Femur (tissue), 1 donor: ENCODE measurements at regions not wholly inside any gene's neighbourhood (a gene's known extent, or its start where the extent isn't known, plus 50 kb on each side); places are given as distances from the start of the nearest gene placed in this dataset.

Experiments used
- DNase-seq: peaks from one replicate; pipeline ENCODE4 v3.0.0-alpha.2; 2017

- DNase-seq: peak; percentile 34
Measured at GRCh38 chr10:62554632-62555199, 180.5 kb downstream of the ZNF365 start.

GRCh38 chr10:62559481-62560200 lies 185.5 kb downstream of the ZNF365 start:
- DNase-seq: no peak

DNA sequence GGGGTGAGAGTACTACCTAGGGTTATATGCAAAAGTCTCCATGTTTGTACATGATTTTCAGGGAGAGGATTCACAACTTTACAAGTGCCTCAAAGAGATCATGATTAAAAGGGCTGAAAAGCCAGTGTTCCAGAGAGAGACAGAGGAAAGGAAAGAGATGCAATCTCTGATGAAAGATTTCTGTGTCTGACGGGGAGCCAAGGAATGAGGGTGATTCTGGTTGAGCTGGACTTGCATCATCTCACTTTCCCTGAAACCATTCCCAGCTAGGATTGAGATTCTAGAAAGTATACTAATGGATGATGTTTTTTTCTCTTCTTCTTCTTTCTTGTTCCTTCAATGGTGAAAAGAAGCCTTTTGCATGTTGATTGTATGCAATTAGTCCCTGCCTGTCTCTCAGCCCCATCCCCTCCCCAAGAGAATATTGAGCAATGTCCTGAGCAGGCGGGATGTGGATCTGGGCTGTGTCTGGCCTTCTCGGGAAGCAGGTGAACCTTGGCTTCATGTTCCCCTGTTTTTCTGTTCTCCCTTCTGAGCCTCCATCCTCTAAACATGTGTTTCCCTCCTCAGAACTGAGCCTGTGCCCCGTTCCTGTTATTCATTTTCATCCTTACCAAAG lies 186.1 kb downstream of the ZNF365 start:
- DNase-seq: no peak

DNA sequence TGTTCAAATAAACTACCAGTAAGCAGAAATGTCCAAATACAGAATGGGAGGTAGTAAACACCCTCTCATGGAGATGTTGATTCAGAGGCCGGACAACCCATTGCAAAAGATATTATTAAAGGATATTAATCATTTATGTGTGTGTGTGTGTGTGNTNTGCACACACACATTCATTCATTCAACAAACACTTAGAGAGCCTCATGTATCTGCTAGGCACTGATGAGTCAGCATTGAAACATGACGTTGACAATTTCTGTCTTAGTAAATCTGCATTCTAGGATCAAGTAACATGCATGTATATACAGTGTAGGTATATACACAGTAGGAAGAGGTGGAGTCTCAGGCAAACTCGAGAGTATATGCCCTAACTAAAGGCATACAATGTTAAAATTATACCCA lies 187.0 kb downstream of the ZNF365 start:
- no peak for DNase-seq

- no peak for DNase-seq
Measured at GRCh38 chr10:62562101-62562500, 187.9 kb downstream of the ZNF365 start.

DNA sequence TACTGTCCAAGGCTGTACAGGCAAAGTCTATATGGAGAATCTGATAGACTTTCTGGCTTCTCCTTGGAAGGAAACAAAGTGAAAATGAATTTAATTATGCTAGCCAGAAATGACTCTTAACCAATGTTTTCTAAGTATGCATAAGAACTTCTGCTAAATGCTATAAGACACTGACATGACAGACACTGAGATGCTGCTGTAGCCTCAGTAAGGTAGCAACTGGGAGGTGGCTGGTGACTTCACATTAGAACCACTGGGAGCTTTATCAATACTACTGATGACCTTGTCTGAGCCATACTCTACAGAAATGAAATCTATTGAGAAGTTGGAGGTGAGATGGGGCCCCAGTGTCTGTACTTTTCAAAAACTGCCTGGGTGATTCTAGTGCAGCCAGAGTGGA lies 188.6 kb downstream of the ZNF365 start:
- no peak for DNase-seq

- no peak for DNase-seq
Measured at GRCh38 chr10:62573929-62574328, 199.8 kb downstream of the ZNF365 start.

GRCh38 chr10:62577076-62577475 lies 202.9 kb downstream of the ZNF365 start:
- no peak for DNase-seq

GRCh38 chr10:62577666-62578291 lies 203.6 kb downstream of the ZNF365 start:
- no peak for DNase-seq

DNA sequence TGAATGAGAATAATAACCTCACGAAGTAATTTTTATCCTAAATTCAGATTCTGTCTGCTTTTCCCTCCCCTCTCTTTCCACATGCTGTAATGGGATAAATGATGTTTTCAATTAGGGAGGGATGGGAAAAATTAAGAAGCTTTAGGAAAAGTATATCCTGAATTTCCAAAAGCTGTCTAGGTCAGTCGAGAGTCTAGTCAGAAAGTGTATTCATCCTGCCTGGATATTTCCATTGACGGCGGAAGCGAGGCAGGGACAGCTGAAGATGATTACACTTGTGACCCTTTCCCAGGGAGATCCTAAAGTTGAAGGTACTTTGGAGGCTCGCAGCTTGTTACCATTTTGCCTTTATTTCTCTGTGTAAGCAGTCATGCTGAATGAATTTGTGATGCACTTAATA lies 204.1 kb downstream of the ZNF365 start:
- DNase-seq: no peak

GRCh38 chr10:62578916-62579315 lies 204.7 kb downstream of the ZNF365 start:
- no peak for DNase-seq

DNA sequence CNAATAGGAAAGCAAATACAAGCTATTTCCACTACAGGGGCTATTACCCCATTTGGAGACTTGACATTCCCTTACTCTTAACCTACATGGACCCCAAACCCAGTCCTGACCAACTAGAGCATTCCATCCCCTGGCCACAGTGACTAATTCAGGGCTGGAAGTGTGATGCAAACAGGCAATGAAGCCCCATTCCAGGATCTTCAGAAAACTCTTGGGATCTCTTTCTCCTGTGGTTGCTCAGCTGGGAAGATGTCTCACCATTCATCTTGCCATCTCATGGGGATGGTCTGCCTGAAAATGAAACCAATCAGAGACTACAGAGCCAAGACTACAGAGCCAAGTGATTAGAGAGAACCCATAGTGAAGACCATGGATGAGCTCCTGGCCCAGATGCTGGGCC lies 206.2 kb downstream of the ZNF365 start:
- DNase-seq: no peak

GRCh38 chr10:62581351-62581750 lies 207.2 kb downstream of the ZNF365 start:
- DNase-seq: no peak

DNA sequence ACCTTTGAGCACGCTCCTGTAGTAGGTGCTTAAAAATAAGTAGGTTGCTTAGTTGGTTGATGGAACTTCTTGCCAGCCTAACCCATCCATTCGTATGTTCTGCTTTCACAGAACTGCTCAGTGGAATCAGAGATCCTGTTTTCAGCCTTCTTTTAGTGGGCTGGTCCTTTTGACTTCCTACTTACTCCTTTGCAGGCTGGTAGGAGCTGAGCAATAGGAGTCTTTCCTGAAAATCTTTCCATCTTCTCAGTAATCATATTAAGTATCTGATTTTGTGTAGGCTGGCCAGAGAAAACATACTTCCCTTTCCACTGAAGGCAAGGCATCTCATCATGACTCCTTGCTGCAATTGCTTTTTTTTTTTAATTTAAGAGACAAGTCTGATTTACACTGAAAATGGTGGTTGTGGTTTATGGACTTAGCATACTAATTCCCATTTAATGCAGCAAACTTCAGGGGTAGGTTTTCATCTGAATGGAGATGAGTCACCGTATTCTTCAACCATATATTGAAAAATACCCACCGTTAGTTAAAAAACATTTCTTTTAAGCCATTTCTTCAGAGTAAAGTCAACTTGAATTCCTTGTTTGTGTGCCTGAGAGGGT lies 208.0 kb downstream of the ZNF365 start:
- no peak for DNase-seq

DNA sequence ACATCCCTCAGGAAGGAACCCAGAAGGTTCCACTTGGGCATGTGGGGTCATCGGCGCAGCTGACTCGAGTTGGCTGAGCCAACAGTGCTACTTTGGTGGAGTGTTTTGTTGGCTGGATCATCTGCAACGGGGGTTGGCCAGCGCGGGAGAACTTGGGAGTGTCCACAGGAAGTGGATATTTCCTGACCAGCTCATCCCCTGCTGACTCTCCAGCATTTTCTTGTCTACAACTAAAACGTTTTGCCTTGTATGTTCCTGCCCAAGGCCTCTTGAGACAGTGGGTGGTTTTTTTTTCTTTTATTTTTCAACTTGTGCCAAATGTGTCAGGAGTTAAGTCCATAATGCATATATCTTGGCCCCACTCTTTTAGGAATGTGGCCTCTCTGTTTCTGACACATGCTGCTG lies 208.6 kb downstream of the ZNF365 start:
- DNase-seq: peak; percentile 64

DNA sequence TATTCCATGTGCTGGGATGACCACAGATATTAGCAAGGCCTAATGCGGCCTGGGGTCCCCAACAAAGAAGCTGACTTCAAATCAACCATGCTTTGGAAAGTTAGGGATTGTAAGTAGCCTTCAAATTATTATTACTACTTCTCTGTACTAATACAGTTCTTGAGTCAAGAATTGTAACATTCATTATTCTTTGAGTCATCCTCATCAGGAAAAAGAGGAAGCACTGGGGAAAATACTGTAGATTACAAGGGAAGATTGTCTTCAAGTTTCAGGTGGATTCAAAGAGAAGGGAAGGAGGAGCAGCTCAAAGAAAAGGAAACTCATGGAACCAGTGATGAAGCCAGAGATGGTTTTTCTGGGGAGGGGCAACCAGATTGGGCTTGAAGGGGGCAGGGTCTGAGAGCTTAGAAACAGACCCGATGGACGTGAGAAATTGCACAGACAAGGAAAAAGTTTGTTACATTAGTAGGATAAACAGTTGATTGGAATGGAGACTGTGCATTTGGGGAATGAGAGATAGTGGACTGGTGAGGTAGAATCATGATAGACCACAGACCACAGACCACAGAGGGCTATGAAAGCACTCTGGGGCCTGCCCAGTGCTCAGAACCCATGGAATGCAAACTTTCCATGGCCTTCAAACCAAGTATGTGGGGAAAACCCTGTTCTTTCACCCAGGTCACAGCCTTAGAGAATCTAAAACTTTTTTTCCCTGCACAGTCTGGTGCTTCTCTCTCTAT lies 209.9 kb downstream of the ZNF365 start:
- peak; percentile 53 for DNase-seq

DNA sequence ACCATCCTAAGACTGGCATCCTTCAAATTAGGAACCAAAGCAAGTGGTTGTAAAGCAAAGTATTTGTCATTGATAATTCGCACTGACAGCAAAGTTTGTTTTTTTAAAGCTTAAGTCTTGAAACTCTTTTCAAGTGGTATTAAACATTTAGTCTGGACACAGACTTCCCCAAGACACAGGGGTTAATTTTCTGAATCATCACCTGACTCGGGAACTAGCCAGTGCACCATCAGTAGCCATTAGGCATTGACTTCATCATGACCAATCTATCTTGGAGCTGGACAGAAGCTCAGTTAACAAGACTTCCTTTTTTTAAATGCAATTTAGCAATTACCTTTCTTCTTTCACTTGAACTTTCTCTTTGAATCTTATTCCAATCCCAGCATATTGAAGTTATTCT lies 210.6 kb downstream of the ZNF365 start:
- no peak for DNase-seq

DNA sequence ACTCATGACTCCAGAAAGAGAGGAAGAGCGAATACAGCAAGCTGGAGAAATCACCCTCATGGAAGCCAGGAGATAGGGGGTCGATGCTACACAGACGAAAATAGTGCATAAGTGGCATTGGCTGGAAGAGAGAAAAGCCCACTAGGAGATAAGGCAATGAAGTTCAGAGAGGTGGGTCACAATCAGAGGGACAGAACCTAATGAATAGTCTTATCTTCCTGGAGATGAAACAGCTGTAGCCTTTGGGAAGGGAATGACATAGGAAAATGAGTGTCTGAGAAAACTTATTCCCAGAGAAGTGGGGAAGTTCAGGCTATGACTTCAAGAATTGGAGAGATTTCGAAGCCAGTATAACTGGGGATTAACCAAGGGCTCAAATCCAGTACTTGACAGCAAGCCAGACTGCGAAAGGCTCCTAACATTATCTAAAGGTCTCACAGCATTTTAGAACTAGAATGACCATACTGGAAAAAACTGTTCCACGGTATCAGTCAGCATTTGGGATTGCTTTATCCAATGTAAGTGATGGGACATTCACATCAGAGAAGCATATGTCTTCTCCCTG lies 211.1 kb downstream of the ZNF365 start:
- peak; percentile 28 for DNase-seq

GRCh38 chr10:62587011-62587410 lies 212.8 kb downstream of the ZNF365 start:
- no peak for DNase-seq

- no peak for DNase-seq
Measured at GRCh38 chr10:62588116-62588515, 213.9 kb downstream of the ZNF365 start.

DNA sequence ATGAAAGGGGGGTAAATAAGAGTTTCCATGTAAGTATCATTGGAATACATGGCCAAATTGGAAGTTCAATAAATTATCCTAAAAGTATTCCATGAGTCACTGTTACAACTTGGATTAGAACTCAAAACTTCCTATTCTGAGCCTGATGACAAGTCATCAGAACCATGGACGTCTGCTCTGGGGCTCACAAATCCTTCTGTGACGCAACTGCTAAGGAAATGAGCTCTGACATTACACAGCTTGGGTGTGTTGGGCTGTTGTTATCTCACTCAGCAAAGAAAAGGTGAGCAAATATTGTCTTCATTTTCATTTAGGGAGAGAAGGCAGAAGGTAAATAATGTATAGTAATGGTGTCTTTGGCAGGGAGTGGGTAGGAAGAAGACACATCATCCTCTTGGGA lies 214.8 kb upstream of the ADO start:
- no peak for DNase-seq

DNA sequence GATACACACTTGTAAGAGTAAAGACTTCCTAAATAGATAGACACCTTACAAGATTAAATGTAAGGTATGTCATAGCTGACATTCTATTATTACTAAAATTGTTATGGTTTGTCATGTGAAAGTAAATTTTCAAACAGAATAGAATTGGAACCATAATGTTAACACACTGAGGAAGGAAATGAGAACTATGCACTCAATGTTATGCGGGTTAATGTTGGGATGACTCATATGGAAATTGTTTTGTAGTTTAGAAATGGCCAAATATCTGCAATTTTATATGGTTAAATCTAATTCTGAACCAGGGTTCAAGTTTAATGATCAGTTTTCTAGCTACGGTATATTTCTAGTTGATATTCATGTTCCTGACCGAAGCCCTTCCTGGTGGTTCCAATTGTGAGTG lies 214.2 kb upstream of the ADO start:
- DNase-seq: no peak
